Keratinocyte (primary cell): ENCODE measurements at regions not wholly inside any gene's neighbourhood (a gene's known extent, or its start where the extent isn't known, plus 50 kb on each side); places are given as distances from the start of the nearest gene placed in this dataset.

ENCODE experiments used
- DNase-seq: peaks from one replicate; pipeline ENCODE4 v3.0.0-alpha.2; 2011; ENCODE audit warnings: low read depth, missing footprints, low spot score
- FAIRE-seq: peaks from 2 replicates; lab custom pipeline; 2011; peaks lifted over from hg19 to GRCh38; lab: Jason Lieb, UNC
- H2AFZ ChIP-seq: 2 replicates; pipeline ENCODE4 v1.6.0; 2012; ENCODE audit warnings: low read length, control low read depth, inconsistent platforms; ENCODE audit not compliant: control insufficient read depth
- H3K27ac ChIP-seq: 2 replicates; pipeline ENCODE4 v1.5.1; 2011; ENCODE audit warnings: low read length; ENCODE audit not compliant: control insufficient read depth, insufficient read depth
- H3K27me3 ChIP-seq: 3 replicates; pipeline ENCODE4 v1.6.0; 2011; ENCODE audit warnings: low read length; ENCODE audit not compliant: control insufficient read depth, insufficient read depth; ENCODE audit errors: extremely low read depth
- H3K36me3 ChIP-seq, 2 experiments: 2 replicates in 1 of 2; 3 replicates in 1 of 2; pipeline ENCODE4 v1.5.1; 2011; ENCODE audit warnings: low read length in 2 of 2, mild to moderate bottlenecking in 1 of 2; ENCODE audit not compliant: control insufficient read depth in 2 of 2, insufficient read depth in 2 of 2; ENCODE audit errors: extremely low read depth in 1 of 2
- H3K4me1 ChIP-seq: 3 replicates; pipeline ENCODE4 v1.5.1; 2011; ENCODE audit warnings: low read length; ENCODE audit not compliant: control insufficient read depth, insufficient read depth; ENCODE audit errors: extremely low read depth
- H3K4me2 ChIP-seq: 3 replicates; pipeline ENCODE4 v1.6.0; 2011; ENCODE audit warnings: low read depth, low read length; ENCODE audit not compliant: control insufficient read depth, insufficient read depth; ENCODE audit errors: extremely low read depth
- H3K4me3 ChIP-seq, 3 experiments: fragments of 200-600 bp in 1 of 3; sonication (generic) in 1 of 3; 2 replicates in 2 of 3; 3 replicates in 1 of 3; pipeline ENCODE4 v1.5.1; 2011 to 2016; ENCODE audit warnings: low read length in 3 of 3, mild to moderate bottlenecking in 3 of 3, control low read depth in 2 of 3, inconsistent platforms in 1 of 3, low read depth in 1 of 3, mixed read lengths in 1 of 3, mixed run types in 1 of 3, moderate library complexity in 1 of 3; ENCODE audit not compliant: control insufficient read depth in 2 of 3, insufficient read depth in 2 of 3; ENCODE audit errors: extremely low read depth in 1 of 3
- H3K79me2 ChIP-seq: 2 replicates; pipeline ENCODE4 v1.6.0; 2012; ENCODE audit warnings: low read length; ENCODE audit not compliant: control insufficient read depth, insufficient read depth
- H3K9ac ChIP-seq: 3 replicates; pipeline ENCODE4 v1.6.0; 2011; ENCODE audit warnings: low read length; ENCODE audit not compliant: control insufficient read depth, insufficient read depth; ENCODE audit errors: extremely low read depth
- H3K9me1 ChIP-seq: 3 replicates; pipeline ENCODE4 v1.6.0; 2011; ENCODE audit warnings: low read length; ENCODE audit not compliant: control insufficient read depth, insufficient read depth; ENCODE audit errors: extremely low read depth
- H3K9me3 ChIP-seq: 2 replicates; pipeline ENCODE4 v1.5.1; 2012; ENCODE audit warnings: low read depth, low read length; ENCODE audit not compliant: control insufficient read depth
- H4K20me1 ChIP-seq: 3 replicates; pipeline ENCODE4 v1.6.0; 2011; ENCODE audit warnings: low read length; ENCODE audit not compliant: control insufficient read depth, insufficient read depth; ENCODE audit errors: extremely low read depth
- CTCF ChIP-seq, 3 experiments: IDR thresholded peaks in 1 of 3; conservative IDR thresholded peaks in 1 of 3; optimal IDR thresholded peaks in 1 of 3; 2 replicates in 2 of 3; 3 replicates in 1 of 3; pipeline versions ENCODE3 to v1.5.1; 2011; ENCODE audit warnings: low read length in 3 of 3, mild to moderate bottlenecking in 3 of 3, moderate library complexity in 2 of 3, control low read depth in 1 of 3, inconsistent platforms in 1 of 3; ENCODE audit not compliant: insufficient read depth in 2 of 3; ENCODE audit errors: extremely low read depth in 1 of 3
- EZH2 ChIP-seq: IDR thresholded peaks from one replicate; pipeline ENCODE4 v1.6.1; 2012; ENCODE audit warnings: inconsistent platforms, mild to moderate bottlenecking, low read length, moderate library complexity
- dilution Hi-C: fragments of 300-500 bp; cut with MboI; formaldehyde crosslinking; loops from one replicate; pipeline ENCODE4 v1.7.0; 2020; ENCODE audit warnings: low sequenced_read_pairs; ENCODE audit not compliant: extremely low pct_ligation_motif_present

- H3K27me3 ChIP-seq, result no peaks in the 10 kb centered on the region
- dilution Hi-C loops, result no loop called here
- no peaks in the 10 kb centered on the region for H3K9me3 ChIP-seq
- TF ChIP-seq CTCF (optimal IDR thresholded peaks at IDR 0.05 in 1 of 3, IDR thresholded peaks at IDR 0.05 in 1 of 3, conservative IDR thresholded peaks at IDR 0.05 in 1 of 3; ENCODE audit: extremely low read depth in 1 of 3, insufficient read depth in 2 of 3, low read length in 3 of 3) (no peak), EZH2 (no peak)
- H2AFZ ChIP-seq, result no peak overlapping the region
- H3K79me2 ChIP-seq, result no peaks in the 10 kb centered on the region
- H3K4me1 ChIP-seq, result no peaks in the 10 kb centered on the region
- H3K9me1 ChIP-seq, result no peaks in the 10 kb centered on the region
- H3K36me3 ChIP-seq, result no peaks in the 10 kb centered on the region
- H3K9ac ChIP-seq, result no peak overlapping the region
- DNase-seq (no peak), FAIRE-seq (no peak)
- H3K27ac ChIP-seq, result no peak overlapping the region
- no peak overlapping the region for H3K4me2 ChIP-seq
- no peaks in the 10 kb centered on the region for H4K20me1 ChIP-seq
- H3K4me3 ChIP-seq, result no peak overlapping the region
Observed at GRCh38 chr15:35229085-35229484, 144.0 kb upstream of the NANOGP8 start.

- Histone ChIP-seq H3K27me3 (no peaks in the 10 kb centered on the region), H3K4me2 (no peak overlapping the region), H3K4me1 (no peaks in the 10 kb centered on the region), H3K9me3 (no peaks in the 10 kb centered on the region), H3K9ac (no peak overlapping the region), H3K4me3 (no peak overlapping the region), H4K20me1 (no peaks in the 10 kb centered on the region), H2AFZ (no peak overlapping the region), H3K36me3 (no peaks in the 10 kb centered on the region), H3K9me1 (no peaks in the 10 kb centered on the region), H3K27ac (no peak overlapping the region), H3K79me2 (no peaks in the 10 kb centered on the region)
- FAIRE-seq (no peak), DNase-seq (no peak)
- dilution Hi-C loops, result no loop called here
- no peak for TF ChIP-seq EZH2
- no peak for TF ChIP-seq CTCF (optimal IDR thresholded peaks at IDR 0.05 in 1 of 3, IDR thresholded peaks at IDR 0.05 in 1 of 3, conservative IDR thresholded peaks at IDR 0.05 in 1 of 3; ENCODE audit: extremely low read depth in 1 of 3, insufficient read depth in 2 of 3, low read length in 3 of 3)
Observed at GRCh38 chr15:35218215-35218614, 133.1 kb upstream of the NANOGP8 start.
